Upper lobe of left lung (tissue), 4 donors: ENCODE measurements at regions not wholly inside any gene's neighbourhood (a gene's known extent, or its start where the extent isn't known, plus 50 kb on each side); places are given as distances from the start of the nearest gene placed in this dataset.

ENCODE experiments used
- POLR2A ChIP-seq, 4 donors: fragments of 450-650 bp; IDR thresholded peaks; one replicate each; pipeline ENCODE4 v1.5.1; 2016 to 2017; ENCODE audit warnings: antibody characterized with exemption in 4 of 4, mild to moderate bottlenecking in 2 of 4
- TF ChIP-seq, protein P1 (sequence below), 6 experiments: fragments of 450-650 bp in 4 of 6; fragments of 200-600 bp in 2 of 6; sonication (generic) in 2 of 6; IDR thresholded peaks; one replicate each; pipeline ENCODE4 v1.5.1; 2016 to 2019; ENCODE audit warnings: antibody characterized with exemption in 6 of 6

DNA sequence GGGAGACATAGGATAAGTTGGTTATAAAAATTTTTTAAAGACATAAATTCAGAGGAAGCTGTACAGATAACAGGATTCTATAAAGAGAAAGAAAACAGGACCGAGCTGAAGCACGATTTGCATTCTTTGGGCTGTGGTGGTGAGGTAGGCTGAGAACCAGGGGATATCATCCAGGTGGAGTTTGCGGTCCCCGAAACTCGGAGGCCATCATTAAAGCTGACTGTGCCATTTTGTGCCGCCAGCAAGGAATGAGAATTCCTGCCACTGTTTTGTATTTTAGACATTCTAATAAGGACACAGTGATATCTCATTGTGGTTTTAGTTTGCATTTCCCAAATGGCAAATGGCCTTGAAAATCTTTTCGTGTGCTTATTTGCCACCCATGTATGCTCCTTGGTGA lies 197.9 kb downstream of the IRF8 start:
- TF ChIP-seq POLR2A (IDR thresholded peaks at IDR 0.05), result no peak
- TF ChIP-seq, protein P1, sequence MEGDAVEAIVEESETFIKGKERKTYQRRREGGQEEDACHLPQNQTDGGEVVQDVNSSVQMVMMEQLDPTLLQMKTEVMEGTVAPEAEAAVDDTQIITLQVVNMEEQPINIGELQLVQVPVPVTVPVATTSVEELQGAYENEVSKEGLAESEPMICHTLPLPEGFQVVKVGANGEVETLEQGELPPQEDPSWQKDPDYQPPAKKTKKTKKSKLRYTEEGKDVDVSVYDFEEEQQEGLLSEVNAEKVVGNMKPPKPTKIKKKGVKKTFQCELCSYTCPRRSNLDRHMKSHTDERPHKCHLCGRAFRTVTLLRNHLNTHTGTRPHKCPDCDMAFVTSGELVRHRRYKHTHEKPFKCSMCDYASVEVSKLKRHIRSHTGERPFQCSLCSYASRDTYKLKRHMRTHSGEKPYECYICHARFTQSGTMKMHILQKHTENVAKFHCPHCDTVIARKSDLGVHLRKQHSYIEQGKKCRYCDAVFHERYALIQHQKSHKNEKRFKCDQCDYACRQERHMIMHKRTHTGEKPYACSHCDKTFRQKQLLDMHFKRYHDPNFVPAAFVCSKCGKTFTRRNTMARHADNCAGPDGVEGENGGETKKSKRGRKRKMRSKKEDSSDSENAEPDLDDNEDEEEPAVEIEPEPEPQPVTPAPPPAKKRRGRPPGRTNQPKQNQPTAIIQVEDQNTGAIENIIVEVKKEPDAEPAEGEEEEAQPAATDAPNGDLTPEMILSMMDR (IDR thresholded peaks at IDR 0.05), result no peak
